ENCODE measurements at regions not wholly inside any gene's neighbourhood (a gene's known extent, or its start where the extent isn't known, plus 50 kb on each side); places are given as distances from the start of the nearest gene placed in this dataset.
A peak's percentile ranks its signal among the peaks of the same experiment; 100 is the strongest.

DNA sequence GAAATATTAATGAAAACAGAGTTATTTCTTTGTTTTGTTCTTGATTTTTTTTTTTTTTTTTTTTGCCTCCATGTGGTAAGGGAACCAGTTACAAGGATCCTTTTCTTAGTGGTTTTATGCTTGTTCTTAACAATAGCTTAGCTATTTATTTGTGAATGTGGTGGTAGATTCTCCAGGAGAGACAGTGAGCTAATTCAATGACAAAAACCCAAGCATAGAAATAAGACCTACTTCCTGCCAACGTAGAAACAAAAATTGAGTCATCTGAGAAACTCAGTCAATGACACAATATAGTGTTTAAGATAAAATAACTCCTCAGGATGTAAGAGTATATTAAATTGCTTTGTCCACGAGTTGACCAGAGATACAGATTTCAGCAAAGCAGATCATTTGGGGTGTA, 863.8 kb upstream of the PABPC4L start:
- TF ChIP-seq GATA1 (IDR thresholded peaks at IDR 0.05; ENCODE audit: low read depth, low read length): no peak
- TF ChIP-seq POLR2A (IDR thresholded peaks at IDR 0.05; ENCODE audit: low read length): no peak
- DNase-seq: no peak

DNA sequence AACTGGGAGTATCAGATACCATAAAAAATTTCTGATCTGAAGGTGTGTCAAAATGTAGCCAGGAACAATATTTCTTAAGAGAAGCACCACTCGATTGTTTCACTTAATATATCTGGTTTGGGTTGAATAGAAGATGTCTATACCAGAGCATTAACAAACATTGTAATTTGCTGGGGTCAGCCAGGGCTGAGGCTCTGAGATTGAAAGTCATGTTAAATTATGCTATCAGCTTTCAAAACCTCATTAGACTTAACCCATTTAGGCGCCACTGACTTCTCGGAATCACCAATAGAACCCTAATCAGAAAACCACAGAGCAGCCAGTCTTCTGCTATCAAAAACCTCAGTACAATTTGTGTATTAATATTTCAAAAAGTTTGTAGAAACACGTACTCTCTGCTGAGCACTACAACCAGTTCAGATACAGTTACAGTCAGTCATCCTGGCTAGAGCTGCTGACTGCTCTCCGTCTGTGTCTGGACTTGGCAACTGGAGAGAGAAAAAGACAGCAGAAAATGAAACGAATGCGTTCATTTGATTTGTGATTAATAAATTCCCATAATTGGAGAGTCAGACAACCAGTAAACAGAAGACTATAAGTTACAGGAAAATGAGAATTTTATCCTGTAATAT, 848.6 kb upstream of the PABPC4L start:
- TF ChIP-seq POLR2A (IDR thresholded peaks at IDR 0.05; ENCODE audit: low read length): no peak
- TF ChIP-seq GATA1 (IDR thresholded peaks at IDR 0.05; ENCODE audit: low read depth, low read length): no peak
- DNase-seq: no peak

GRCh38 chr4:135032670-135033069, 831.1 kb upstream of the PABPC4L start:
- no peak for DNase-seq
- TF ChIP-seq GATA1 (IDR thresholded peaks at IDR 0.05; ENCODE audit: low read depth, low read length): no peak
- no peak for TF ChIP-seq POLR2A (IDR thresholded peaks at IDR 0.05; ENCODE audit: low read length)

- no peak for DNase-seq
- TF ChIP-seq GATA1 (IDR thresholded peaks at IDR 0.05; ENCODE audit: low read depth, low read length) (no peak), POLR2A (IDR thresholded peaks at IDR 0.05; ENCODE audit: low read length) (no peak)
These were observed 814.2 kb upstream of the PABPC4L start for GRCh38 chr4:135015771-135016170.

GRCh38 chr4:135007400-135007799, 805.8 kb upstream of the PABPC4L start:
- TF ChIP-seq POLR2A (IDR thresholded peaks at IDR 0.05; ENCODE audit: low read length) (no peak), GATA1 (IDR thresholded peaks at IDR 0.05; ENCODE audit: low read depth, low read length) (no peak)
- DNase-seq: no peak

DNA sequence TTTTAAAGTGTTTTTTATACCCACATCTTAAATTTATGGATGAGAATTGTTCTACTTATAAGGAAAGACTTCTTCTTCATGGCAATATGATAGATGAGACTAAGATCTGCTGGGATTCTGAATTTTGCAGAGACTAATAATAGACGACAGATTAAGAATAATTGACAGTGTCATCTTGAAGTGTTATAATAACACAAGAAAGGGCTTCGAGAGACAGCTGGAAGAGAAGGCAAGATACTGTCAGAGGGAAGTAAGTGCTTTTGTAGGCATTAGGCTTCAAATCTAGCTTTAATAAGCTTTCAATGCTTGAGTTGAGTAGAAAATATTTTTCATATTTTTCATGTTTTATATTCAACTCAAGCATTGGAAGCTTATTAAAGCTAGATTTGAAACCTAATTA, 797.6 kb upstream of the PABPC4L start:
- no peak for TF ChIP-seq POLR2A (IDR thresholded peaks at IDR 0.05; ENCODE audit: low read length)
- TF ChIP-seq GATA1 (IDR thresholded peaks at IDR 0.05; ENCODE audit: low read depth, low read length): no peak
- no peak for DNase-seq

GRCh38 chr4:134961963-134962362, 760.4 kb upstream of the PABPC4L start:
- no peak for DNase-seq
- TF ChIP-seq GATA1 (IDR thresholded peaks at IDR 0.05; ENCODE audit: low read depth, low read length) (no peak), POLR2A (IDR thresholded peaks at IDR 0.05; ENCODE audit: low read length) (no peak)

DNA sequence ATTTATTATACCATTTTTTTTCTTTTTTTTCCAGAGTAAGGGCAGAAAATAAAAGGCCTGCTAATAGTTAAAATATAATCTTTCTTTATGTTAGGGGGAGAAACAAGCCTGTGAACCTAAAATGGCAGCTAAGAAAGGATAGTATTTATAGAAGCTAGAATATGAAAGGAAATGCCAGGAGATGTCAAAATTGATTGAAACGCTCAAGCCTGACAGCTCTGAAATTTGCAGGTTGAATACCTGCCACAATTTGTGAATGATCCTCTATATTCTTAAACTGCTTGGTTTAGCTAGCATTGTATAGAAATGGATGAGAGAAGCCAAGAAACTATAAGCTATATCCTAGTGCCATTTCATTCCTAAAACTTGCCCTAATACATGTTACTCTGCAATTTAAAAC, 757.3 kb upstream of the PABPC4L start:
- DNase-seq: no peak
- no peak for TF ChIP-seq GATA1 (IDR thresholded peaks at IDR 0.05; ENCODE audit: low read depth, low read length)
- TF ChIP-seq POLR2A (IDR thresholded peaks at IDR 0.05; ENCODE audit: low read length): no peak

GRCh38 chr4:134955059-134955458, 753.5 kb upstream of the PABPC4L start:
- DNase-seq: no peak
- TF ChIP-seq POLR2A (IDR thresholded peaks at IDR 0.05; ENCODE audit: low read length) (no peak), GATA1 (IDR thresholded peaks at IDR 0.05; ENCODE audit: low read depth, low read length) (no peak)

GRCh38 chr4:134952775-134953174, 751.2 kb upstream of the PABPC4L start:
- no peak for DNase-seq
- TF ChIP-seq POLR2A (IDR thresholded peaks at IDR 0.05; ENCODE audit: low read length) (no peak), GATA1 (IDR thresholded peaks at IDR 0.05; ENCODE audit: low read depth, low read length) (no peak)

GRCh38 chr4:134952305-134952704, 750.7 kb upstream of the PABPC4L start:
- TF ChIP-seq POLR2A (IDR thresholded peaks at IDR 0.05; ENCODE audit: low read length) (no peak), GATA1 (IDR thresholded peaks at IDR 0.05; ENCODE audit: low read depth, low read length) (no peak)
- DNase-seq: no peak

GRCh38 chr4:134948110-134948642, 746.6 kb upstream of the PABPC4L start:
- TF ChIP-seq POLR2A (IDR thresholded peaks at IDR 0.05; ENCODE audit: low read length): no peak
- no peak for TF ChIP-seq GATA1 (IDR thresholded peaks at IDR 0.05; ENCODE audit: low read depth, low read length)
- no peak for DNase-seq

DNA sequence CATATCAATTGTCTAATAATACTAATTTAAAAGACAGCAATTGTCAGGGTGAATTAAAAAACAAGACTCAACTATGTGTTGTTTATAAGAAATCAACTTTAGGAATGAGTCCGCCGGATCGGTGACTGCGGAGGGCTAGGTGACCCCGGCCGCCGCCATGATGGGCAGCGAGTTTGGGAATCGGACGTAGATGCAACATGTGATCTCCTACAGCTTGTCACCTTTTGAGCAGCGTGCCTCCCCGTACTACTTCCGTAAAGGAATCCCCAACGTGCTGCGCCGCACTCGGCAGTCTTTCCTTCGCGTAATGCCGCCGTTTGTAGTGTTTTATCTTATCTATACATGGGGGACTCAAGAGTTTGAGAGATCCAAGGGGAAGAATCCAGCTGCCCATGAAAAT, 742.5 kb upstream of the PABPC4L start:
- DNase-seq: no peak
- no peak for TF ChIP-seq POLR2A (IDR thresholded peaks at IDR 0.05; ENCODE audit: low read length)
- no peak for TF ChIP-seq GATA1 (IDR thresholded peaks at IDR 0.05; ENCODE audit: low read depth, low read length)

DNA sequence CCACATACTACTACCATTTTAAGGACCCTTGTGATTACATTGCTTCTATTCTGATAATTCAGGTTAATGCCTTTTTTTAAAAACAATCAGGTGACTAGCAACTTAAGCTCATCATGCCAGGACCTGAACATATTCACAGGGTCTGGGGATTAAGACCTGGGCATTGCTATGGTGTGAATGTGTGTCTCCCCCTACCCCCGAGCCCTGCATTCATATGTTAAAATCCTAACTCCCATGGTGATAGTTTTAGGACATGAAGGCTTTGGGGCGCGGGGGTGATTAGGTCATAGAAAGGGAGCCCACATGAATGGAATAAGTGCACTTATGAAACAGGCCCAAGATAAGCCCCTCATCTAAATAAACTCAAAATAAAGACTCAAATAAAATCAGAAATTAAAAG, 734.4 kb upstream of the PABPC4L start:
- TF ChIP-seq POLR2A (IDR thresholded peaks at IDR 0.05; ENCODE audit: low read length) (no peak), GATA1 (IDR thresholded peaks at IDR 0.05; ENCODE audit: low read depth, low read length) (no peak)
- no peak for DNase-seq

- peak; percentile 1 to 6 for DNase-seq
These were observed 733.7 kb upstream of the PABPC4L start for GRCh38 chr4:134935320-134935719.

More at GRCh38 chr4:134935320-134935719, 733.7 kb upstream of the PABPC4L start:
- no peak for TF ChIP-seq GATA1 (IDR thresholded peaks at IDR 0.05; ENCODE audit: low read depth, low read length)
- no peak for TF ChIP-seq POLR2A (IDR thresholded peaks at IDR 0.05; ENCODE audit: low read length)
